Lower leg skin (tissue), 4 donors: ENCODE measurements at regions not wholly inside any gene's neighbourhood (a gene's known extent, or its start where the extent isn't known, plus 50 kb on each side); places are given as distances from the start of the nearest gene placed in this dataset.

ENCODE experiments used
- DNase-seq, 2 donors: peaks; one replicate each; pipeline ENCODE4 v3.0.0-alpha.2; 2019; ENCODE audit warnings: low spot score in 2 of 2
- H3K4me3 ChIP-seq: fragments of 200-600 bp; sonication (generic); 2 replicates; pipeline ENCODE4 v1.5.1; 2017; ENCODE audit warnings: mild to moderate bottlenecking, low read depth; ENCODE audit not compliant: poor library complexity, severe bottlenecking
- CTCF ChIP-seq, 3 donors: fragments of 450-650 bp; IDR thresholded peaks; one replicate each; pipeline ENCODE4 v1.5.1; 2016; ENCODE audit warnings: antibody characterized with exemption in 3 of 3, mild to moderate bottlenecking in 3 of 3, moderate library complexity in 2 of 3
- POLR2A ChIP-seq, 2 donors: fragments of 450-650 bp; IDR thresholded peaks; one replicate each; pipeline ENCODE4 v1.6.1; 2016 to 2017; ENCODE audit warnings: antibody characterized with exemption in 2 of 2, mild to moderate bottlenecking in 1 of 2, moderate library complexity in 1 of 2
- WGBS, 2 donors: methylation state at CpG; one replicate each; pipeline ENCODE4 v1.1.5; 2018; 5-methylcytosine and 5-hydroxymethylcytosine counted together
- intact Hi-C: fragments of 100-400 bp; cut with DNase I; formaldehyde crosslinking; loops from one replicate; pipeline ENCODE4 v1.15.0; 2023; ENCODE audit warnings: low total_unique reads

GRCh38 chr16:6524501-6524900, 808.1 kb upstream of the RBFOX1 start:
- WGBS, 2 donors: 50 to 62% methylated on average over 1 of the region's 1 CpG
- DNase-seq: no peak
- intact Hi-C loops: no loop called here
- H3K4me3 ChIP-seq: no peak overlapping the region
- TF ChIP-seq POLR2A (IDR thresholded peaks at IDR 0.05): no peak
- TF ChIP-seq CTCF (IDR thresholded peaks at IDR 0.05): no peak

GRCh38 chr16:6517020-6517720, 815.5 kb upstream of the RBFOX1 start:
- no peak for TF ChIP-seq CTCF (IDR thresholded peaks at IDR 0.05)
- no peak for TF ChIP-seq POLR2A (IDR thresholded peaks at IDR 0.05)
- H3K4me3 ChIP-seq: no peak overlapping the region
- intact Hi-C loops: no loop called here
- 50 to 72% methylated on average over 9 of the region's 9 CpGs for WGBS, 2 donors
- no peak for DNase-seq

- 92 to 93% methylated on average over 2 of the region's 2 CpGs for WGBS, 2 donors
- H3K4me3 ChIP-seq: no peak overlapping the region
- TF ChIP-seq POLR2A (IDR thresholded peaks at IDR 0.05) (no peak), CTCF (IDR thresholded peaks at IDR 0.05) (no peak)
- intact Hi-C loops: no loop called here
- DNase-seq: no peak
Observed at GRCh38 chr16:6512512-6512911, 820.1 kb upstream of the RBFOX1 start.

- TF ChIP-seq POLR2A (IDR thresholded peaks at IDR 0.05) (no peak), CTCF (IDR thresholded peaks at IDR 0.05) (no peak)
- intact Hi-C loops: no loop called here
- DNase-seq: no peak
- 52 to 68% methylated on average over 7 of the region's 7 CpGs for WGBS, 2 donors
- H3K4me3 ChIP-seq: no peak overlapping the region
Observed at GRCh38 chr16:6510261-6510660, 822.4 kb upstream of the RBFOX1 start.

GRCh38 chr16:6499413-6499812, 833.2 kb upstream of the RBFOX1 start:
- intact Hi-C loops: no loop called here
- no peak for DNase-seq
- 45% methylated on average over 2 of the region's 2 CpGs for WGBS, 2 donors
- no peak overlapping the region for H3K4me3 ChIP-seq
- TF ChIP-seq POLR2A (IDR thresholded peaks at IDR 0.05) (no peak), CTCF (IDR thresholded peaks at IDR 0.05) (no peak)

GRCh38 chr16:6498858-6499257, 833.8 kb upstream of the RBFOX1 start:
- no peak for DNase-seq
- intact Hi-C loops: no loop called here
- WGBS, 2 donors: 79 to 80% methylated on average over 4 of the region's 4 CpGs
- TF ChIP-seq CTCF (IDR thresholded peaks at IDR 0.05) (no peak), POLR2A (IDR thresholded peaks at IDR 0.05) (no peak)
- H3K4me3 ChIP-seq: no peak overlapping the region
